ENCODE measurements at regions not wholly inside any gene's neighbourhood (a gene's known extent, or its start where the extent isn't known, plus 50 kb on each side); places are given as distances from the start of the nearest gene placed in this dataset.

GRCh38 chr10:80896076-80896475 is 358.4 kb downstream of the SH2D4B start:
- Histone ChIP-seq H2AFZ (ENCODE audit: low read length) (no peak overlapping the region), H3K9me2 (ENCODE audit: insufficient read depth, low read length) (no peaks in the 10 kb centered on the region), H3K4me3 (ENCODE audit: low read depth, low read length, poor library complexity, severe bottlenecking) (no peak overlapping the region), H3K4me2 (ENCODE audit: low read length) (no peak overlapping the region), H3K9me3 (ENCODE audit: low read length) (no peaks in the 10 kb centered on the region), H3K27ac (ENCODE audit: low read depth, low read length, poor library complexity, severe bottlenecking) (no peak overlapping the region), H3K36me3 (ENCODE audit: insufficient read depth, low read length) (no peaks in the 10 kb centered on the region), H3K79me2 (ENCODE audit: insufficient read depth, low read depth, low read length) (no peaks in the 10 kb centered on the region), H3K4me1 (ENCODE audit: insufficient read depth, low read length, poor library complexity, severe bottlenecking) (no peaks in the 10 kb centered on the region), H4K20me1 (ENCODE audit: insufficient read depth, low read length) (no peaks in the 10 kb centered on the region)
- TF ChIP-seq EZH2phosphoT487 (IDR thresholded peaks at IDR 0.05; ENCODE audit: borderline replicate concordance, low read depth, low read length): no peak
- TF ChIP-seq CTCF (conservative IDR thresholded peaks at IDR 0.05; ENCODE audit: low read length): no peak
- ChIA-PET CTCF (ENCODE audit: unreplicated experiment) (no interaction called here), POLR2A (no interaction called here)
- intact Hi-C loops (cut with micrococcal nuclease; ENCODE audit: unreplicated experiment): no loop called here
- DNase-seq (ENCODE audit: low spot score): no peak
- BruUV-seq (replicated peaks): no TSS peak

- H3K27ac ChIP-seq (ENCODE audit: low read depth, low read length, poor library complexity, severe bottlenecking): no peak overlapping the region
- TF ChIP-seq EZH2phosphoT487 (IDR thresholded peaks at IDR 0.05; ENCODE audit: borderline replicate concordance, low read depth, low read length): no peak
- no peak for TF ChIP-seq CTCF (conservative IDR thresholded peaks at IDR 0.05; ENCODE audit: low read length)
- intact Hi-C loops (cut with micrococcal nuclease; ENCODE audit: unreplicated experiment): no loop called here
- H3K4me3 ChIP-seq (ENCODE audit: low read depth, low read length, poor library complexity, severe bottlenecking): no peak overlapping the region
- H3K36me3 ChIP-seq (ENCODE audit: insufficient read depth, low read length): no peaks in the 10 kb centered on the region
- no peaks in the 10 kb centered on the region for H3K79me2 ChIP-seq (ENCODE audit: insufficient read depth, low read depth, low read length)
- H3K9me2 ChIP-seq (ENCODE audit: insufficient read depth, low read length): no peaks in the 10 kb centered on the region
- POLR2A ChIA-PET: no interaction called here
- no peak overlapping the region for H2AFZ ChIP-seq (ENCODE audit: low read length)
- no peak overlapping the region for H3K4me2 ChIP-seq (ENCODE audit: low read length)
- CTCF ChIA-PET (ENCODE audit: unreplicated experiment): no interaction called here
- BruUV-seq (replicated peaks): no TSS peak
- no peaks in the 10 kb centered on the region for H3K9me3 ChIP-seq (ENCODE audit: low read length)
- DNase-seq (ENCODE audit: low spot score): no peak
- no peaks in the 10 kb centered on the region for H3K4me1 ChIP-seq (ENCODE audit: insufficient read depth, low read length, poor library complexity, severe bottlenecking)
- H4K20me1 ChIP-seq (ENCODE audit: insufficient read depth, low read length): no peaks in the 10 kb centered on the region
These were observed 359.3 kb downstream of the SH2D4B start for GRCh38 chr10:80896959-80897358.

GRCh38 chr10:80900661-80901060 is 363.0 kb downstream of the SH2D4B start:
- no peaks in the 10 kb centered on the region for H3K79me2 ChIP-seq (ENCODE audit: insufficient read depth, low read depth, low read length)
- ChIA-PET CTCF (ENCODE audit: unreplicated experiment) (no interaction called here), POLR2A (no interaction called here)
- BruUV-seq (replicated peaks): no TSS peak
- TF ChIP-seq CTCF (conservative IDR thresholded peaks at IDR 0.05; ENCODE audit: low read length) (no peak), EZH2phosphoT487 (IDR thresholded peaks at IDR 0.05; ENCODE audit: borderline replicate concordance, low read depth, low read length) (no peak)
- no peaks in the 10 kb centered on the region for H3K4me1 ChIP-seq (ENCODE audit: insufficient read depth, low read length, poor library complexity, severe bottlenecking)
- no peaks in the 10 kb centered on the region for H3K9me2 ChIP-seq (ENCODE audit: insufficient read depth, low read length)
- H3K27ac ChIP-seq (ENCODE audit: low read depth, low read length, poor library complexity, severe bottlenecking): no peak overlapping the region
- no peaks in the 10 kb centered on the region for H3K36me3 ChIP-seq (ENCODE audit: insufficient read depth, low read length)
- no peaks in the 10 kb centered on the region for H4K20me1 ChIP-seq (ENCODE audit: insufficient read depth, low read length)
- no peak for DNase-seq (ENCODE audit: low spot score)
- intact Hi-C loops (cut with micrococcal nuclease; ENCODE audit: unreplicated experiment): no loop called here
- no peak overlapping the region for H2AFZ ChIP-seq (ENCODE audit: low read length)
- H3K9me3 ChIP-seq (ENCODE audit: low read length): no peaks in the 10 kb centered on the region
- no peak overlapping the region for H3K4me2 ChIP-seq (ENCODE audit: low read length)
- H3K4me3 ChIP-seq (ENCODE audit: low read depth, low read length, poor library complexity, severe bottlenecking): no peak overlapping the region

Measured in OCI-LY7 (cell line).